Stimulated activated CD4-positive, alpha-beta T cell treated with anti-CD3 and anti-CD28 coated beads, Interleukin-4, amount 100 ng/mL, for 48 hours (primary cell): ENCODE measurements at regions not wholly inside any gene's neighbourhood (a gene's known extent, or its start where the extent isn't known, plus 50 kb on each side); places are given as distances from the start of the nearest gene placed in this dataset.

Experiments
- DNase-seq, 2 donors: peaks; one replicate each; pipeline ENCODE4 v3.0.0-alpha.2; 2020; ENCODE audit warnings: low read depth in 2 of 2

DNA sequence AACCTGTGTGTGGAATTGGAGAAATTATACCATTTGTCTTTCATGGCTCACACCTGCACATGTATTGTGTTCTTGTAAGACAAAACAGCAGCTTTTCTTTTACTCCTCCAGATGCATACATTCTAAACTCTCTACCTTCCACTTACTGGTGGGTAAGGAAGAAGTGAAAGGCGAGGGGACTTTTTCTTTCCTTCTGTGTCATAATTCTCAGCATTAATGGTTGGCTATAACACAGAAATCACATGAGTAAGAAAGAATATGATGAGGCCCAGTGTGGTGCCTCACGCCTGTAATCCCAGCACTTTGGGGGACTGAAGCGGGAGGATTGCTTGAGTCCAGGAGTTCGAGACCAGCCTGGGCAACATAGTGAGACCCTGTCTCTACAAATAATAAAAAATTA, 57.8 kb upstream of the SHANK2 start:
- DNase-seq: no peak

DNA sequence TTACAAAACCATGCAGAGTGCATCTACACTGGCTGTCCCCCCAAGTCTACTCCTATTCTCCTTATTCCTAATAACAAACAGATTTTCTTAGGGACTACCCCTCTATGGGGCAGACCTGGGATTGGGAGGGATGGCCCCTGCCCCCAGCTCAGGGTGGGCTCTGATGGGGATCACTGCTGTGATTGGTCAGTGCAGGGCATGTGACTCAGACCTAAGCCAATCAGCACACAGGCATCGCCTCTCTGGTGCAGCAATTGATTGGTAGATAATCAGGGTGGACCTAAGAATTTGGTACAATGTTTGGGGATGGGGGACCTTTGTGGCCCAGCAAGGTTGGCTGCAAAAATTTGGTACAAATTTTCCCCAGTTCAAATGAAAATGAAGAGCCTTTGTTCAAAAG, 57.2 kb upstream of the SHANK2 start:
- DNase-seq: no peak

DNA sequence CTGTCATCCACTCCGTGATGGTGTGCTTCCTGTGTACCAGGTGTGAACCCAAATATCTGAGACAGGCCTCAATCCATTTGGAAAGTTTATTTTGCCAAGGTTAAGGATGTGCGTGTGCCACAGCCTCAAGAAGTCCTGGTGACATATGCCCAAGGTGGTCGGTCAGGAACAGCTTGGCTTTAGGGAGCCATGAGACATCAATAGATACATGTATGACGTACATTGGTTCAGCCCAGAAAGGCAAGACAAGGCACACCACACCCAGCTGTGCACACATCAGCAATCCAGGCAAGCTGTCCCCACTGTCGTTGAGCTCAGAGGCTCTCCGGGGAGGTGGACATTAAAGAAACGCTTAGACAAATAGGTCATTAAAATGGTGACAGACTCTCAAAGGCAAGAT, 56.8 kb upstream of the SHANK2 start:
- no peak for DNase-seq

DNA sequence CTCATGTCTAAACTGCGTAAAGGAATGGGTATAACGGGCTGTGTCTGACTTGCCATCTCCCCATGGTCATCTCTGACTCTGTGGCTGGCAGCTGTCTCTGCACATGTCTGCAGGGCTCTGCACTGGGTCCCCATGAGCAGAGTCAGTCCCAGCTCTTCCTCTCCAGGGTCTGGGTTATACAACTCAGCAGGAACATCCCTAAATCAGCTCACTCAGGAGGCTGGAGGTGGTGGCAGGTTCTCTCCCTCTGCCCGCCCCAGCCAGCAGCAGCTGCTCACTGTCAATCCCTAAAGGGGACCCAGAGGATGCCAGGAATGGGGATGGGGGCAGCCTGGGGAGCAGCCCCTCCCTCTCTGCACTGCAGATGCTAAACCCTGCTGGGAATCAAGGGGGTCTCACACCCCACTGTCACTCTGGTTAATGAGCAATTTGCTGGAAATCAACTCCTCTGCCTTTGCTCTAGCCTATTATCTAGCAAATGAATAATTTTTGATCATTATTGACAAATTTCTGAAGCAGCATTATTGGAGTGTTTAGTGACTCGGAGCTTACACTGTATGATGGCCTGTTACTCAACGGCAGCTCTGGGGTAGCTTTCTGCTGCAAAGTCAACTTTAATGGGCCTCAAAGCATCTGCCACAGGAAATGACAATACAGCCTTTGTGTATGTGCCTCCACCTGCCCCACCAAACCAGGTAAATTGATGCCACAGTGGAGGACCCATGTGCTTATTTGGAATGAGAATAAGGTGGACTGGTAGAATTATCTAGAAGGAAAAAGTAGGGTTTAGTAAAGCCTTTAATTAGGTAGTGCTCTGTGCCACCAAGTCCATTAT, 55.7 kb upstream of the SHANK2 start:
- no peak for DNase-seq

DNA sequence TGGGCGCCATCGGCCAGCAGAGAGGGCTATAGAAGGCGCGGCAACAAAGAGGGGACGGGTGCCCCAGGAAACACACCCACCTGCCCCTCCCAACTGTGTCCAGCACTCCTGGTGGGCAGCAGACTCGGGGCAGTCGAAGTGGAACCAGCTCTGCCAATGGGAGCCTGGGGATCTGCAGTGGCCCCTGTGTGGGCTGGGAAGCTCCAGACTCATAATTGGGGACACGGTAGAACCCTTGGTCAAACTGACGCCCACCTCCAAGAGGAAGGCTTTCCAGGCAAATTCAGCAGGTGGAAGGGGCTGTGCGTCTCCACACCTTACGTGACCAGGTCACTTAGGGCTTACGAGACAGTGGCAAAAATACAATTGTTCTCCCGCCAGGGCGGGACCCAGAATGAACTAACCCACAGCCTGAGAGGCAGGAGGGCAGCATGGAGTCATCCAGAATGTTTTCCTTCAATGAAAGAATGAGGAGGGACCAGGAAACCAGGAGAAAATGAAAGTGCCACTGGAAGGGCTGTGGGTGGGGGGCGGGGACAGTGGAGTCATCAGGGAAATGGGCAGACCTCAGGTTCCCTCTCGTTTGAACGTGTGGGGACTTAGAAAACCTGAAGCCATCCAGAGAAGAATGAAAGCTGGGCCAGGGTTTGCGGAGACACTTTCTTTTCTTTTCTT, 53.2 kb upstream of the SHANK2 start:
- no peak for DNase-seq

DNA sequence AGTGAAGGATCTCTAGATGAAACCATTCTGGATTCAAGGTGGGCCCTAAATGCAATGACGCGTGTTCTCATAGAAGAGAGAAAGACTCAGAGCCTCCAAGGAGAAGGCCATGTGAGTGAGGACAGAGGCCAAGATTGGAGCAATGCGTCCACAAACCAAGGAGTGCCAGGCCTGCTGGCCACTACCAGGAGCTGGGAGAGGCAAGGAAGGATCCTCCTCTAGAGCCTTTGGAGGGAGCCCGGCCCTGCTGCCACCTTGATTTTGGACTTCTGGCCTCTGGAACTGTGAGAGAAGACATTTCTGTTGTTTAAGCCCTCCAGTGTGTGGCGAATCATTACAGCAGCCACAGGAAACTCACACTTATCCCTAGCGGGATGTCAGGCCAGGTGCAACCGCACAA, 52.7 kb upstream of the SHANK2 start:
- DNase-seq: no peak

DNA sequence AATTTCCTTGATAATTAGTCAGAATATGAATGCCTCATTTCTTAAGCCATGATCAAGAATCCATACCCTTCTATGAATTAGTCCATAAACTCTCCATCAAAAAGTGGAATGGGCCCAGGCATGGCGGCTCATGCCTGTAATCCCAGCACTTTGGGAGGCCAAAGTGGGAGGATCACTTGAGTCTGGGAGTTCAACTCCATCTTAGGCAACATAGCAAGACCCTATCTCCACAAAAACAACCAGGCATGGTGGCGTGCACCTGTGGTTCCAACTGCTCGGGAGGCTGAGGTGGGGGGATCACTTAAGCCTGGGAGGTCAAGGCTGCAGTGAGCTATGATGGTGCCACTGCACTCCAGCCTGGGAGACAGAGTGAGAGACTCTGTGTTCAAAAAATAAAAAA, 52.1 kb upstream of the SHANK2 start:
- DNase-seq: no peak

DNA sequence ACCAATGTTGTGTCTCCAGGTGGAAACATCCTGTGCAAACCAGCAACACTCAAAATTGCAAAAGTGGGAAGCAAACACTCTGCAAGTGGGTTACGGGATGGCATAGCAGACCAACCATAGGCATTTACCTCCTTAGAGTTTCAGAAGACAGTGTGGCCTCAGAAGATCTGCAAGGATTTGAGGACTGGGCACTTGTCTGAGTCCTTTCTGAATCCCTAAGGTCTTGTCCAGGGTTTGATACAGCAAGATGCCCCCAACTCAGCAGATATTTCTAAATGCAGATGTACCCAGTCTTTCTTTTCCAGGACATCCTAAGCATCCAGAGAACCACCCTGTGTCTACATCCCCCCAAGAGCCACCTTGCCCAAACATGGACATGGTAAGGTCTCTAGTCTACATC, 51.7 kb upstream of the SHANK2 start:
- DNase-seq: no peak

DNA sequence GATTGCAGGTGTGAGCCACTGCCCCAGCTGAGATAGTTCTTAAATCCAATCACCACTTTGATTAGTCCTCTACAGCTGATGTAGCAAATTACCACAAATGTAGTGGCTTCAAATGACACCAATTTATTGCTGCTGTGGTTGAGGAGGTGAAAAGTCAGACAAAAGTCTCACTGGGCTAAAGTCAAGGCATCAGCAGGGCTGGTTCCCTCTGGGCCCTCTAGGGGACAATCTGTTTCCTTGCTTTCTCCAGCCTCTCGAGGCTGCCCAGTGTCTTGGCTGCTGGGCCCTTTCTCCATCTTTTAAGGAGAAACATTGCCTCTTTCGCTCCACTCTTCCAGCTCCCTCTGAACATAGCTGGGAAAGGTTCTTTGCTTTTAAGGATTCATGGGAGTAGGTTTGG, 50.5 kb upstream of the SHANK2 start:
- no peak for DNase-seq

DNA sequence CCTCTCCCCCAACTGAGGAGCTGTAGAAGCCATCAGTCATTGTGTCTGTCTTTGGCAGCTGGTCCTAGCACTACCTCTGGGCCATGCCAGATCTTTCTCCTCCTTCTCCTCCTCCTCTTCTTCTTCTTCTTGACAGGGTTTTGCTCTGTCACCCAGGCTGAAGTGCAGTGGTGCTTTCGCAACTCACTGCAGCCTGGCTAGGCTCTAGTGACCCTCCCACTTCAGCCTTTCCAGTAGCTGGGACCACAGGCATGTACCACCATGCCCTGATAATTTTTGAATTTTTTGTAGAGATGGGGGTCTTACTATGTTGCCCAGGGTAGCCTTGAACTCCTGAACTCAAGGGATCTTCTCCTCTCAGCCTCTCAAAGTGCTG, 50.1 kb upstream of the SHANK2 start:
- no peak for DNase-seq
